ENCODE measurements at regions not wholly inside any gene's neighbourhood (a gene's known extent, or its start where the extent isn't known, plus 50 kb on each side); places are given as distances from the start of the nearest gene placed in this dataset.
"Not testable (repeated sequence)": the region's sequence is repeated elsewhere in the genome, so short reads cannot be mapped to it uniquely, and the experiment has no call there.

DNA sequence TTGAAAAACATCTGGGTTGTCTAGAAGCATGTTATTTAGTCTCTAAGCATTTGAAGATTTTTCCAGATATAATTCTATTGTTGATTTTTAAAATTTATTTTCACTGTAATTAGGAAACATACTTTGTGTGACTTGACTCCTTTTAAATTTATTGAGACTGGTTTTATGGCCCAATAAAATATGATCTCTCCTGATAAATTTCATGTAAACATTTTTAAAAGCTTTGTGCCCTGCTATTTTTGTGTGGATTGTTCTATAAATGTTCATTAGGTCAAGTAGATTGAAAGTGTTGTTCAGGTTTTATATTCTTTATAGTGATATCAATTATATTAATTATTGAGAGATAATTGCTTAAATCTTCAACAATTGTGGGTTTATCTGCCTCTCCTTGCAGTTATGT is 105.4 kb downstream of the RFX6 start:
- no peak for DNase-seq
- Histone ChIP-seq H3K36me3 (no peaks in the 10 kb centered on the region), H3K4me1 (no peaks in the 10 kb centered on the region), H3K27ac (no peak overlapping the region), H3K27me3 (no peaks in the 10 kb centered on the region), H3K4me3 (no peak overlapping the region), H3K9me3 (replicated peaks) (0 out of 2 replicates have a peak, but pooled peaks cover 6% of the 10 kb centered on the region)

DNA sequence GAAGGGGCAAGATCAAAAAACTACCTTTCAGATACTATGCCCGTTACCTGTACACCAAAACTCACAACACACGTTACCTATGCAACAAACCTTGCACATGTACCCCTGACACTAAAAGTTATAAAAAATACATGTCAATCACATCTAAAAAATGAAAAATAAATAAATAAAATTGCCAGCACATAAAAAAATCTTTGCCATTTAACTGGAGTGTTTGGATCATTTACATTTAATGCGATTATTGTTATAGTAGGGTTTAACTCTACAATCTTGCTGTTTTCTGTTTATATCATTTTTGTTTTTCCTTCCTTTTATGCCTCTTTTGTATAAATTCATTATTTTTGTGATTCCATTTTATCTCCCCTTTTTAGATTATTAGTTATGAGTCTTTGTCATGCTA is 106.3 kb downstream of the RFX6 start:
- Histone ChIP-seq H3K4me1 (no peaks in the 10 kb centered on the region), H3K36me3 (no peaks in the 10 kb centered on the region), H3K9me3 (replicated peaks) (0 out of 2 replicates have a peak, but pooled peaks cover 6% of the 10 kb centered on the region), H3K27ac (no peak overlapping the region), H3K27me3 (no peaks in the 10 kb centered on the region), H3K4me3 (no peak overlapping the region)
- DNase-seq, result no peak

DNA sequence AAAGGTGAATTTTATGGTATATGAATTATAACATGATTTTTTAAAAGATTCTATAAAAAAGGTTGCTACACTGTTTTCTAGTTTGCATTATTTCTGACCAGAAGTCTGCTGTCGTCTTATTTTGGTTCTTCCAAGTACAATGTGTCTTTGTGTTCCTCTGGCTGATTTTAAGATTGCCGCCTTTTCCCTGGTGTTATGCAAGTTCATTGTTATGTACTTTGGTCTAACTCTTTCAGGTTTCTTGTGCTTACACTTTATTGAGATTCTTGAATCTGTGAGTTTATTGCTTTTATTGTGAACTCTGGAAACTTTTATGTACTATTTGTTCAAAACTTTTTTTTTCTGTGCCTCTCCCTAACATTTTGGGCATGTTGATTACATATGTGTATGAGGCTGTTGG is 109.8 kb downstream of the RFX6 start:
- Histone ChIP-seq H3K4me3 (no peak overlapping the region), H3K4me1 (no peaks in the 10 kb centered on the region), H3K27me3 (no peaks in the 10 kb centered on the region), H3K27ac (no peak overlapping the region), H3K9me3 (replicated peaks) (0 out of 2 replicates have a peak, but pooled peaks cover 6% of the 10 kb centered on the region), H3K36me3 (no peaks in the 10 kb centered on the region)
- no peak for DNase-seq

DNA sequence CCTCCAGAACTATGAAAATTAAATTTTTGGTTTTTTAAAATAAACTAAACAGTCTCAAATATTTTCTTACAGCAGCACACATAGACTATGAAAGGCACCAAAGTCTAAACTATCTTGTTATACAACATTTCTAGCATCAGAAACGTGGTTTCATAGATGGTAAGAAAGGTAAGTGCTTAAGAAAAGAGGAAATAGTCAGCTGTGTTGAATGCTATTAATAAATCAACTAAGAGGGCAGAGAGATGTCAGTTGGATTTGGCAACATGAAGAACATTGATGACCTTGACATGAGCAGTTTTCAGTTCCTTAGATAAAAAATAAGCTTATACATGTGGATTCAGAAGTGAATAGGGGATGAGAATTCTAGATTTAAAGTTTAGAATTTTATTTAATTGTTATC is 113.6 kb downstream of the RFX6 start:
- no peaks in the 10 kb centered on the region for H3K27me3 ChIP-seq
- H3K9me3 ChIP-seq (replicated peaks), result no peaks in the 10 kb centered on the region
- DNase-seq, result no peak
- H3K4me3 ChIP-seq, result no peak overlapping the region
- no peaks in the 10 kb centered on the region for H3K4me1 ChIP-seq
- no peaks in the 10 kb centered on the region for H3K36me3 ChIP-seq
- H3K27ac ChIP-seq, result no peak overlapping the region

DNA sequence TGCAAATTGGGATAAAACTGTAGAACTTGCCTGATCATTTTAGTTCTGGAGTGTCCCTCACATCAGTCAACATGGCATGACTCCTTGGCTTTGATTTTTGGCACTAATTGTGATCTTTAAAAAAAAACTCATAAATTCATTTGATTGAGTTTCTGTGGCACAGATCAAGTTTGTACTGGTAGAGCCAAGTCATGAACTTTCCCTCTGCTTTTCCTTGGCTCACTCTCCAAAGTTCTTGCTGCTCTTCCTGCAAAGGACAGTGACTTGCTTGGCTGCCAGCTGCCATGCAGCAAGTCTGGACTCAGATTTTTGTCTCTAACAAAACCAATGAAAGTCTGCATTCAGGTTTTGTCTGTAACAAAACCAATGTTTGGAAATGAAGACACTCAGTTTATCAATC is 115.5 kb downstream of the RFX6 start:
- Histone ChIP-seq H3K27ac (no peak overlapping the region), H3K27me3 (no peaks in the 10 kb centered on the region), H3K9me3 (replicated peaks) (no peaks in the 10 kb centered on the region), H3K36me3 (no peaks in the 10 kb centered on the region), H3K4me1 (no peaks in the 10 kb centered on the region), H3K4me3 (no peak overlapping the region)
- no peak for DNase-seq

DNA sequence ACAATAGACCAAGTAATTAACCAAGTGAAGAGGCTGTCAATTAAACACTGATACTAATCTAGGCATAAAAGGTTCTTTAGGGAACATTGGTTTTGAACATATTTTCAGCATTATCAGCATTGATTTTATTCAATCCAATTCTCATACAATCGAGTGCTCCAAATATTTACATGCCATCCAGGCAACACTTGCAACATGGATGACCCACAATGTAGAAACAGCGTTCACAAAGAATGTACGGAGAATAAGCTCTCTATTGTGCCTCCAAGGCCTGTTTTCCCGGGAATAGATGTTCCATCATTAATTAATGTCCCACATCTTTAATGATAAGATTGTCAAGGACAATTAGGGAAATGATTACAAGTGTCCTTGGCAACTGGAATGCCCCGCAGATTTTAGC is 117.4 kb downstream of the RFX6 start:
- H3K4me3 ChIP-seq, result no peak overlapping the region

DNA sequence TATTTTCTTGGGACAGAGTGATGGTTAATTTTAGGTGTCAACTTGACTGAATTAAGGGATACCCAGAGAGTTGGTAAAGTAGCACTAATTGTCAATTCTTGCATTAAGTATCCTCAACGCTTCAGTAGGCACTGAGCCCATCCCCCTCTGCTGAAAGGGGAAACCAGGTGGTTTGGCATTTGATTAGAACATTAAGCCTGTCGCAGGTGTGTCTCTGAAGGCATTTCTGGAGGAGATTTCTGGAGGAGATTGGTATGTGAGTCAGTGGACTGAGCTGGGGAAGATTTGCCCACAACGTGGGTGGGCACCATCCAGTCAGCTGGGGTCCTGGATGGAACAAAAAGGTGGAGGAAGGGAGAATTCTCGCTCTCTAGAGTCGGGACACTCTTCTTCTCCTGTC is 119.8 kb downstream of the RFX6 start:
- no peaks in the 10 kb centered on the region for H3K9me3 ChIP-seq (replicated peaks)
- H3K36me3 ChIP-seq, result no peaks in the 10 kb centered on the region
- H3K27me3 ChIP-seq, result no peaks in the 10 kb centered on the region
- H3K4me1 ChIP-seq, result no peaks in the 10 kb centered on the region
- DNase-seq, result peak in 1 of 2 experiments; percentile 13
- no peak overlapping the region for H3K27ac ChIP-seq
- H3K4me3 ChIP-seq, result no peak overlapping the region

More for the DNA sequence above, 117.4 kb downstream of the RFX6 start:
- H3K27me3 ChIP-seq, result no peaks in the 10 kb centered on the region
- no peaks in the 10 kb centered on the region for H3K36me3 ChIP-seq
- H3K27ac ChIP-seq, result no peak overlapping the region
- no peaks in the 10 kb centered on the region for H3K4me1 ChIP-seq
- no peak for DNase-seq
- H3K9me3 ChIP-seq (replicated peaks), result no peaks in the 10 kb centered on the region

DNA sequence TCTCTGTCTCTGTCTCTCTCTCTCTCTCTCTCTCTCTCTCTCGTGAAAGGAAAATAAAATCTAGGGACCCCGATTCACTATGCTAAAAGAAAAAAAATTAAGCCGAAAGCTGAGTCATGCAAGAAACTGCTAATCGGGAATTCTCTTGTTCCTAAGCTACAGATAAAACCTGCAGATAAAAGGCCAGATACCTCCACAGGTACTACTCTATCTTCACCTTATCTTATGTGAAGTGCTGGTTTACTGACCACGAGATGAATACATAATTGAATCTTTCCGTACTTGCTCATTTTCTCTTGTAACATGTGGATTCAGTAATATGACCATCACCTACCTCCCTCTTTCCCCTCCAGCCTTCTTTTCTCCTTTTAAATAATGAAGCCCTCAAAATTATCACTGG is 120.5 kb downstream of the RFX6 start:
- Histone ChIP-seq H3K27ac (no peak overlapping the region), H3K4me1 (no peaks in the 10 kb centered on the region), H3K27me3 (no peaks in the 10 kb centered on the region), H3K36me3 (no peaks in the 10 kb centered on the region), H3K4me3 (no peak overlapping the region), H3K9me3 (replicated peaks) (no peaks in the 10 kb centered on the region)
- DNase-seq, result no peak

DNA sequence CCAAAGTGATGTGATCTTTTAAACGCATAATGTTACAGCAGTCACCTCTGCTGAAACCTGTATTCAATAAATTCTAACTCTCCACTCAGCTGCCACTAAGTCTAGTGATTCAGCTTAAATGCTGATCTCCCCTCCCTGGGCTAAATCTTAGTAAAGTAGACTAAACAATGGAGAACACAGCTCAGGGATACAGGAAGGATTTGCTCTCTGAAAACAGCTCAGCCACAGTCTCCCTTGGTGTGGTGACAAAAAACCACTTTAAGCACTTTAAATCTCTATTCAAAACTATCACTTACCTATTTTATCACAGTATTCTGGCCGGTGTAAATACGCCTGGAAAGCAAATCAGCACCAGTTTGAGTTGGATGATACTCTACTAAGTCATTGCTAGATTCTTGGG is 130.6 kb downstream of the RFX6 start:
- H3K4me3 ChIP-seq, result no peak overlapping the region
- no peaks in the 10 kb centered on the region for H3K36me3 ChIP-seq
- no peaks in the 10 kb centered on the region for H3K27me3 ChIP-seq
- DNase-seq, result peak in 1 of 2 experiments; percentile 18
- H3K27ac ChIP-seq, result no peak overlapping the region
- no peaks in the 10 kb centered on the region; the same call in none of the 2 replicates for H3K9me3 ChIP-seq (replicated peaks)
- H3K4me1 ChIP-seq, result no peaks in the 10 kb centered on the region; the same call in 1 of the 2 replicates

DNA sequence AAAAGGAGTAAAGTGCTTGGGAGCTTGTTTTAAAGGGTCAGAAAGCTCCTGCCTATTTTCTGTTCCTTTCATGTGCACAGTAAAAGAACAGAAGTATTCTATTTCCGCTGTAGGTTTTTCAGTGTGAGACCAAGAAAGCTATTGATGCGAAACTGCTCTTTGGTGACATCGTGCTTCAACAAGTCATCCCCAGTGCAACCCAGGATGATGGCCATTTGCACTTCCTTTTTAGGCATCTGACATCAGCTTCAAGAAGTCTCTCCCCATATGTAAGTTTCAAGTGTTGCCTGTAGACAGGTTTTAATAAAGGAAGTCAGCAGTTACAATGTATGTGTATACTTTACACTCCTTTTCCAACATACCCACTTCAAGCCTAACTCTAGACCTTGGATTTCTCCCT is 131.6 kb downstream of the RFX6 start:
- Histone ChIP-seq H3K27ac (no peak overlapping the region), H3K4me3 (no peak overlapping the region), H3K4me1 (no peaks in the 10 kb centered on the region; the same call in 1 of the 2 replicates), H3K9me3 (replicated peaks) (no peaks in the 10 kb centered on the region; the same call in none of the 2 replicates), H3K36me3 (no peaks in the 10 kb centered on the region), H3K27me3 (no peaks in the 10 kb centered on the region)
- DNase-seq, result no peak

DNA sequence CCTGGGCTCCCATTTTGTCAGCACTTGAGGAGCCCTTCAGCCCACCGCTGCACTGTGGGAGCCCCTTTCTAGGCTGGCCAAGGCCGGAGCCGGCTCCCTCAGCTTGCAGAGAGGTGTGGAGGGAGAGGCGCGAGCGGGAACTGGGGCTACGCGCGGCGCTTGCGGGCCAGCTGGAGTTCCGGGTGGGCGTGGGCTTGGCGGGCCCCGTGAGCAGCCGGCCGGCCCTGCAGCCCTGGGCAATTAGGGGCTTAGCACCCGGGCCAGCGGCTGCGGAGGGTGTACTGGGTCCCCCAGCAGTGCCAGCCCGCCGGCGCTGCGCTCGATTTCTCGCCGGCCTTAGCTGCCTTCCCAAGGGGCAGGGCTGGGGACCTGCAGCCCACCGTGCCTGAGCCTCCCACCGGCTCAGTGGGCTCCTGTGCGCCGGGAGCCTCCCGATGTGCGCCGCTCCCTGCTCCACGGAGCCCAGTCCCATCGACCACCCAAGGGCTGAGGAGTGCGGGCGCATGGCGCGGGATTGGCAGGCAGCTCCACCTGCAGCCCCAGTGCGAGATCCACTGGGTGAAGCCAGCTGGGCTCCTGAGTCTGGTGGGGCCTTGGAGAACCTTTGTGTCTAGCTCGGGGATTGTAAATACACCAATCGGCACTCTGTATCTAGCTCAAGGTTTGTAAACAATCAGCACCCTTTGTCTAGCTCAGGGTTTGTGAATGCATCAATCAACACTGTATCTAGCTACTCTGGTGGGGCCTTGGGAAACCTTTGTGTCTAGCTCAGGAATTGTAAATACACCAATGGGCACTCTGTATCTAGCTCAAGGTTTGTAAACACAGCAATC is 137.8 kb downstream of the RFX6 start:
- not testable (repeated sequence) for DNase-seq

DNA sequence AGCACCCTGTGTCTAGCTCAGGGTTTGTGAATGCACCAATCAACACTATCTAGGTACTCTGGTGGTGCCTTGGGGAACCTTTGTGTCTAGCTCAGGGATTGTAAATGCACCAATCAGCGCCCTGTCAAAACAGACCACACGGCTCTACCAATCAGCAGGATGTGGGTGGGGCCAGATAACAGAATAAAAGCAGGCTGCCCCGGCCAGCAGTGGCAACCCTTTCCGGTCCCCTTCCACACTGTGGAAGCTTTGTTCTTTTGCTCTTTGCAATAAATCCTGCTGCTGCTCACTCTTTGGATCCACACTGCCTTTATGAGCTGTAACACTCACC is 138.4 kb downstream of the RFX6 start:
- H3K36me3 ChIP-seq; H3K9me3 ChIP-seq (replicated peaks); H3K27me3 ChIP-seq; DNase-seq; H3K27ac ChIP-seq; H3K4me1 ChIP-seq; H3K4me3 ChIP-seq: not testable (repeated sequence)

More for the DNA sequence above, 137.8 kb downstream of the RFX6 start:
- H3K9me3 ChIP-seq (replicated peaks); H3K4me1 ChIP-seq; H3K27me3 ChIP-seq; H3K4me3 ChIP-seq; H3K36me3 ChIP-seq; H3K27ac ChIP-seq: not testable (repeated sequence)

DNA sequence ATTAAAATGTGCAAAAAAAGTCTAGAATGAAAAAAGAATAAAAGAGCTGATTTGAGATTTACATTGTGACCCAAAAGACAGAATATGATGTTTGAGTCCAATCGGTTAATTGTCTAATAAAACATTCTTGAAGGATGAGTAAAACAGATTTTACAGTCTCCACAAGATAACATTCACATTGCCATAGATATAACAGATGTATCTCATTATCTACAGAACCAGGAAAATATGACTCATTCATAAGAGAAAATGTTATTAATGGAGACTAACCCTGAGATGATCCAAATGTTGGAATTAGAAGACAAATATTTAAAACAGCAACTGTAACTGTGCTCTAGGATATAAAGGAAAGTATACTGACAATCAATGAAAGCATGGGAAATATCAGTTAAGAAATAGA is 141.7 kb downstream of the RFX6 start:
- no peaks in the 10 kb centered on the region for H3K4me1 ChIP-seq
- H3K4me3 ChIP-seq, result no peak overlapping the region
- H3K27me3 ChIP-seq, result no peaks in the 10 kb centered on the region
- no peaks in the 10 kb centered on the region for H3K36me3 ChIP-seq
- no peak overlapping the region for H3K27ac ChIP-seq
- H3K9me3 ChIP-seq (replicated peaks), result no peaks in the 10 kb centered on the region; the same call in 1 of the 2 replicates
- DNase-seq, result no peak

DNA sequence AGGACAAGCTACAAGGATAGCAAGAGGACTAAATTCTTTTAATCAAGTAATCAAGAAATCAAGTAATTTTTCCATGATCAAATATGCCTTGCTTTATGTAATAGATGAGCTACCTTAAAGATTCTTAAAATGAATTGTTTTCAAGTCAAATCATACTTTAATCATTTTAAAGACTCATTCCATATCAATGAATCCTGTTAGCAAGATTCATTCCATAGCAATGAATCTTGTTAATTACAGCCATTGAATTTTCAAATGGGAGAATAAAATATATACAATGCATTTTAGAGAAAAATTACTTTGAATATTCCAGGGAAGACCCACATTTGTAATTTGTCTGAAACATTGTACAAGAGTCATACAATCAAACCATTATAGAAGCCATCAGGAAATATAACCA is 145.7 kb downstream of the RFX6 start:
- Histone ChIP-seq H3K36me3 (no peaks in the 10 kb centered on the region), H3K27me3 (no peaks in the 10 kb centered on the region), H3K27ac (no peak overlapping the region), H3K4me3 (no peak overlapping the region), H3K9me3 (replicated peaks) (no peaks in the 10 kb centered on the region), H3K4me1 (peaks cover 1% of the 10 kb centered on the region)
- no peak for DNase-seq

DNA sequence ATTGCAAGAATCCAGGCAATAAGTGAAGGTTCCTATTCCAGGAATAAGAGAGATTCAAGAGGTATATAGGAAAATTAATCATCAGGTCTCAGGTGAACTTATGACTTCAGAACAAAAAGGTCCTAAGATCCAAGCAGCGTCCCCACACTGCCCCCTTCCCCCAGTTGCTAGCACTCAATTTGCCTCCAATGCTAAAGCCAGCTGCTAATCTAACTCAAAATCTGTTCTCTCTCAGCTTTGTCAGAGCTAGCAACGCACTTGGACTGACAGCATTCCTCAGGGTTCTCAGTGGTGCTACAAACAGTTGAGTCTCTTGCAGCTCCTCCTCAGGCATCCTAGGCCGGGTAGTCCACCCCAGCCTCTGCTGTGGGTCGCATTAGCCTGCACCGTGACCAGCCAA is 148.3 kb downstream of the RFX6 start:
- H3K4me1 ChIP-seq, result peaks cover 14% of the 10 kb centered on the region

DNA sequence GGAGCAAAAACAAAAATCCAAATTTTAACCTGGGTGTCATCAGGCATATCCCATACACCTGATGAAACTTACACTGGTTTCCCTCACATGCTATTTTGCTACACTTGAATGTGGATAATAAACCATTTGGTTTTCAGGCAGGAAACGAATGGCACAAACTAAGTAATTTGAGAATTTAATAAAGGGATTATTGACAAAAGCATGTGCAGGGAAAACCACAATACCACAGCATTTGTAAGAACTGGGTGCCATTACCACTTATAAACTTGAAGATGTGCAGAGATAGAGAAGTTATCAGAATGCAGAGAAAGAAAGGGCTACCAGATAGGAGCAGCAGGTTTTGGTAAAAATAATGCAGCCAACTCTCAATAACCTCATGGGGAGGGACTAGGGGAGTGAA is 151.2 kb downstream of the RFX6 start:
- H3K4me1 ChIP-seq, result peaks cover 14% of the 10 kb centered on the region
- peak in 1 of 2 experiments; percentile 61 for DNase-seq
- no peak overlapping the region for H3K27ac ChIP-seq
- no peaks in the 10 kb centered on the region for H3K36me3 ChIP-seq
- H3K4me3 ChIP-seq, result no peak overlapping the region
- H3K9me3 ChIP-seq (replicated peaks), result no peaks in the 10 kb centered on the region
- no peaks in the 10 kb centered on the region for H3K27me3 ChIP-seq

More for the DNA sequence above, 148.3 kb downstream of the RFX6 start:
- no peaks in the 10 kb centered on the region for H3K36me3 ChIP-seq
- no peak for DNase-seq
- no peak overlapping the region for H3K4me3 ChIP-seq
- no peak overlapping the region for H3K27ac ChIP-seq
- no peaks in the 10 kb centered on the region for H3K9me3 ChIP-seq (replicated peaks)
- H3K27me3 ChIP-seq, result no peaks in the 10 kb centered on the region
